KBM-7 (cell line): ENCODE measurements at regions not wholly inside any gene's neighbourhood (a gene's known extent, or its start where the extent isn't known, plus 50 kb on each side); places are given as distances from the start of the nearest gene placed in this dataset.
"Not testable (repeated sequence)": the region's sequence is repeated elsewhere in the genome, so short reads cannot be mapped to it uniquely, and the experiment has no call there.

Source experiments
- DNase-seq: peaks from one replicate; pipeline ENCODE4 v3.0.0-alpha.2; 2015
- in situ Hi-C: fragments of 300-500 bp; cut with MboI; formaldehyde crosslinking; loops from 2 replicates; pipeline ENCODE4 v1.14.3; 2020; ENCODE audit warnings: low sequenced_read_pairs, low pct_unique_long_range_greater_than_20kb, mixed read lengths

GRCh38 chrX:143231492-143231891, 205.8 kb downstream of the SPANXN4 start:
- DNase-seq: no peak
- in situ Hi-C loops: no loop called here

GRCh38 chrX:143228600-143228999, 202.9 kb downstream of the SPANXN4 start:
- in situ Hi-C loops: not testable (repeated sequence)

GRCh38 chrX:143206966-143207365, 181.2 kb downstream of the SPANXN4 start:
- no peak for DNase-seq
- in situ Hi-C loops: no loop called here

More at GRCh38 chrX:143228600-143228999, 202.9 kb downstream of the SPANXN4 start:
- not testable (repeated sequence) for DNase-seq

DNA sequence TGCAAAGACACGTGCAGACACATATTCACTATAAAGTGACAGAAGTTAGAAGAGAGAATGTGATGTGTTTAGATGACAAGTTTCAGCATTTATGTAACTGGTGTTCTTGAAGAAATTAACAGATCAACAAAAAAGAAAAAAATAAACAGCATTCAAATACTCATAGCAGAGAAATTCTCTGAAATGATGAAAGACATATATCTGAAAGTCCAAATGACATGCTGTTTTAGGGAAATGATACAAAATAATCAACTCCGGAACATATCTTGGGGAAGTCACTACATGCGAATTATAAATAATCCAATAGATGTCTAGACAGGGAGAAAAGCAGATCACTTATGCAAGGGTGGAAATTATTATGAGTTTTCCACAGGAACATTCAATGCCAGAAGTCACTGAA, 146.0 kb downstream of the SPANXN4 start:
- DNase-seq: no peak
- in situ Hi-C loops: no loop called here

GRCh38 chrX:143165778-143166177, 140.1 kb downstream of the SPANXN4 start:
- no peak for DNase-seq
- in situ Hi-C loops: no loop called here

DNA sequence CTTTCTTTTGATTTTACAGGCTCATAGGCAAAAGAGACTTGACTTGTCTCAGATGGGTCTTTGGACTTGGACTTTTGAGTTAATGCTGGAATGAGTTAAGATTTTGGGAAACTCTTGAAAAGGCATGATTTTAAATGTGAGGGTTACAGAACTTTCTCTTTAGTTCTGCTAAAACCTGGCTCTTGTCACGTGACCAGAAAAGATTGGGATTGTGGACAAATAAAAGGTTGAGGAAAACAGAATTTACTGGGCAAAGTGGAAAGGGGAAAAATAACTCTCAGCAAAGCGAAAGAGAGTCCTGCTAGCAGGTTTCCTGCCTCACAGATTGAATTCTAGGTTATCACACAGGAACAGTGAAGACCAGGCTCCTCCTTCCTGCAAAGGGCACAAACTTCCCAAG, 114.0 kb downstream of the SPANXN4 start:
- in situ Hi-C loops: no loop called here
- DNase-seq: no peak

DNA sequence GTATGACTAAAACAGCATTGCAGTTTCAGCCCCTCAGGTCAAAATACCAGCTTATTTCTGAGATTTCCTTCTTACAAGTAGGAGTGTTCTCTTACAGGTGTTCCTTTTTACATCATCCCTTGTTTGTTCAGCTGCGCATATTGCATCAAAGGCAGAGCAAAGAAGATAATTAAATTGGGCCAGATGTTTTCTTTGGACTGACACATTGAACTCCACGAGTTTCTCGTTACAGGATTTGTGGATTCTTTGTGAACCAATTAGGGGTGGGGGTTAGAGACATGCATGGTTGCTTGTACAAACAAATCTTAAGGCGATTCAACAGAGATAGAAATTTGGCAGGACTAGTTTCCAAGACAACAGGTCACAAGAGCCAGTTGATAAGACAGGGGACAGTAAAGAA, 95.7 kb downstream of the SPANXN4 start:
- in situ Hi-C loops: no loop called here

GRCh38 chrX:143115466-143115865, 89.7 kb downstream of the SPANXN4 start:
- DNase-seq: no peak
- in situ Hi-C loops: no loop called here

More for the DNA sequence above, 95.7 kb downstream of the SPANXN4 start:
- DNase-seq: no peak

- no peak for DNase-seq
- in situ Hi-C loops: no loop called here
Measured at GRCh38 chrX:143095816-143096215, 70.1 kb downstream of the SPANXN4 start.

DNA sequence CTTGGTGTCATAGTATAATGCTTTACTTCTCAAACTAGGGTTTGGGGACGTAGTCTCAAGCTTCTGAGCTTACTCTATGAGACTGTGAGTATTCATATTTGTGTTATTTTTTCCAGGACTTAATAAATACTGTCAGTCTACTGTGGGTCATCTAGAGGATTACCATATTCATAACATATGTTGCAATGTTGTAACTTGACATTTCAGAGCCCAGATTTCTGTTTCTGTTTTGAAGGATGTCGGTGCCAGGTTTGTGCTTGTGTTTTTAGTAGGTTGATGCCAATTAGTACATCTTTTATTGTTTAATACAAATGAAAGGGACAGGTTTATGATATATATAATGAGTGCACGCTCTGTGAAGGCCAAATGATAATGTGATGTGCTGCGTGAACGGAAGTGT, 69.6 kb downstream of the SPANXN4 start:
- no peak for DNase-seq
- in situ Hi-C loops: no loop called here

DNA sequence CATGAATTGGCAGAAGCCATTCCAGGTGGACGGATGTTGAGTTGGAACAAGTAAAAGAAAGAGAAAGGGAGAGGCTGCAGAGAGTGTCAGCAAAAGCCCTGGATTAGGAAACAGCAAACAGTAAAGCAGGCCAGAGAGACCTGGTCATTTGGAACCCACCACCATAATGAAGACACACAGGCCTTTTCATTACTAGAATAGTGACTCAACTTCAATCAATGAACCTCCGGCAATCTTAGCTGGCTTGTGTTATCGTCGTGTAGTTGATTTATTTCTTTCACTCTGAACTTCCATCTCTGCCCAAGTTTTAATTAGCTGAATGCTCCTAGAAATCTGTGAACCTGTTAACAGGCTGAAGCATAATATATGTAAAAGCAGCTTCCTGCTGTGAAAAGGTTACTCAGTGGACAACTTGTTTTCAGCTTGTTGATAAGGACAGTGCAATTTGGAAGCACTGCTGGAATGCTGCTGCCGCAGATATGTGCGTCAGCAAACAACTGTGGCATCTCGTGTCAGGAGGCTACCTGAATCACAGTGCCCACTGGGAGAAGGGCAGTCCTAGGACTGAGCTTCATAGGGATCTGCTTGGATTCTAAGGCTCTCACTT, 68.8 kb downstream of the SPANXN4 start:
- no peak for DNase-seq
- in situ Hi-C loops: no loop called here
